GM11168 (cell line): ENCODE measurements at regions not wholly inside any gene's neighbourhood (a gene's known extent, or its start where the extent isn't known, plus 50 kb on each side); places are given as distances from the start of the nearest gene placed in this dataset.
"Not testable (repeated sequence)": the region's sequence is repeated elsewhere in the genome, so short reads cannot be mapped to it uniquely, and the experiment has no call there.

ENCODE experiments used
- in situ Hi-C: fragments of 300-500 bp; cut with MboI; formaldehyde crosslinking; loops from one replicate; pipeline ENCODE4 v1.12.0; 2022; ENCODE audit warnings: low sequenced_read_pairs; ENCODE audit not compliant: unreplicated experiment

DNA sequence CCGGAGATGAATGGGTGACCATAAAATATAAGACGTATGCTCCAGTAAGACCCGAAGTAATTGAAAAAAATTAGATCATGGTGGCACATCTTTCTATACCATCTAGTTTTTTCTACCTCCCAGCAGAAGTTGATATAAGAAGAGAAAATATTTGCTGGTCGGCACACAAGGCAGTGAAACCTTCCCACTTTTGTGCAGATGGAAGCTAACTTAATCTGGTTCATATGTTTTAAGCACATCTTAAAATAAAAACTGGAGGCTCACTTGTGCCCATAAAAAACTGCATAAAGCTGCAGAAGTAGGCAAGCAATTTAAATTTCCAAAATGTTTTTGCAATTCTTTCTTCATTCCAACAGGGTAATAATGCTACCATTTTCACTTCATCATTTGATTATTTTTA, 449.2 kb downstream of the CNTN3 start:
- in situ Hi-C loops, result no loop called here

DNA sequence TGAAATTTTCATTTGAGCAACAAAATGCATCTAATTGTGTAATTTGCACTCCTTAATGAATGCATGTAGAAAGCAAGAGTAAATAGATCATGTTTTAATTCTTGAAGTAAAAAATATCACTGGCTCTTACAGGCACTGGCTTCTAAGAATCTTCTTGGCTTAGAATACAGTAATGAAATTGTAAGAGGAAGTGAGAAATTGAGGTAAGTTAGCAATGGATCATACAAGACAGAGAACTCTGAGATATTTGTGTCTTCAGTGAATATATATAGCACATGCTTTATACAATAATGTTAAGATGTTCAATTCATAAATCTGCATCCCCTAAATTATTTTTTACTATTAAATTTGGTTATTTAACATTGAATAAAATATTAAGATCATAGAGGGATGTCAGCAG, 465.0 kb downstream of the CNTN3 start:
- in situ Hi-C loops, result no loop called here

DNA sequence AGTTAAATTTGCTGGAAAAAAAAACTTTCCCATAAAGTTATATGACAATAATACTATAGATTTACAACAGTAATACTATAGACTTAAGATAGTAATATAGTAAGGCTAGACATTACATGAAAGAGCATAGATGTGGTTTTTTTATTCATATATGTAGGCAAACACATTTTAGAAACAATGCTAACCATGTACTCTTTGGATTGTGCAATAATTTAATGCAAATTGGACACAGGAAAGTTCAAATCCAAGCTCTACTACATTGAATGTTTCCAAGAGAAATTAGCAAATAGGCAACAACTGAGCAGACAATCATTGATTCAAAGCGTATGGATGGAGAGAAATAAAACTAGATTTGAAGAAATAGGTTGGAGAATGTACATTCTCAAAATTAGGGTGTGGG, 469.2 kb downstream of the CNTN3 start:
- in situ Hi-C loops, result no loop called here

DNA sequence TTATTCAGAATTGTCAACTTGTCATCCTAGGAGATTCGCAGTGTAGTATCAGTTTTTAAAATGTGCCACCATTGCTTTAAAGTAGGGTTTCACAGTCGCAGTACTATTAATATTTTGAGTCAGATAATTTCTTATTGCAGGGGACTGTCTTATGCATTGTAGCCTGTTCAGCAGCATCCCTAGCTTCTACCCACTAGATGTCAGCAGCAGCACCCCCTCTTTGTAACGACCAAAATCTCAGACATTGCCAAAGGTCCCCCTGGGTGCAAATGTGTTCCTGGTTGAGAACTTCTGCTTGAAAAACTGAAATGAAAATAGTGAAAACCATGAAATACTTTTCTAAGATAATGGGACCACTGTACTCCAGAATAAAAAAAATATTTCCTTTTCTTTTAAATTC, 474.8 kb downstream of the CNTN3 start:
- in situ Hi-C loops, result no loop called here

DNA sequence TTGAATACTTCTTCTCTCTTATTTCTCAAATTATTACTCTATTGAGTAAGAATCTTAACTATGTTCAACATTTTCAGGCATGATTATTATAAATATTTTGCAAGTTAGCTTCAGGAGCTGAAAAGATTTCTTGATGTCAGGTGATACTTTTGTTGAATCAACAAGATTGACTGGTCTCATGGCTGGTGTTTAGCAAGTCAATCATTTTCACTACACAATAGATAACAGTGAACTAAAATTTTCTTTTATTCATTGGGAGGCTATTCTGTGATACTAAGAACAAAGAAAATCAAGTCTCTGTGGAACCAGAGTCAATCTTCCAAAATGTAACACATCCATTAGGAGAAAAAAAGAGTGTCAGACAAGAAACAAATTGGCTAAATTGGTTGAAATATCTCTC, 476.7 kb downstream of the CNTN3 start:
- in situ Hi-C loops, result no loop called here

DNA sequence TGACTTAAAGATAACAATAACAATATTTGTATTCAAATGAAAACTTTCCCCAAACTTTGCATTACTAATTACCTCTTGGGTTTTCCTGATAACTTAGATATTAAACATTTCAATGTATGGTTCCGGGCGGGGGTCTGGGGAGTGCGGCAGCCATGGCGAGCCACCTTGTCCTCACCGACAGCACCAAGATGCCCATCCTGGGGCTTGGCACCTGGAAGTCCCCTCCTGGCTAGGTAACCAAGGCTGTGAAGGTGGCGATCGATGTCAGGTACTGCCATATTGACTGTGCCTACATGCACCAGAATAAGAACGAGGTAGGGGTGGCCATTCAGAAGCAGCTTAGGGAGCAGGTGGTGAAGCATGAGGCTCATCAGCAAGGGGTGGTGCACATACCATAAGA, 478.7 kb downstream of the CNTN3 start:
- in situ Hi-C loops, result no loop called here

DNA sequence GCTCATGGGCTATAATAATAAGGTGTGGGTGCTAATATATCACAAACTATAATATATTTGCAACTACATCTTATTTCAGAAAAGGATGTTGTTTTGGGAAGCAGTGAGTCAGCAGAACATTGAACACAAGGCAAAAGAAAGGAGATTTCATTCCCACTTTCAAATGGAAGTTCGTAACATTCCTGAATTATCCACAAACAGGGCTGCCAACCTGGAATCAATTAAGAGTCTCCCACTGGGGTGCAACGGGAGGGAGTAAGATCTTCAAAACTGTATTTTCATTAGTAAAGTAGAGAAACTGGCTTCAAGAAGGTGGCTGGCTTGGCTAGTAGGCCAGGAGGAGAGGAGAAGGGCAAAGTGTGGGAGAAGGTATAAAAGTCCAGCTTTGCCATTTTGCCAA, 479.6 kb downstream of the CNTN3 start:
- in situ Hi-C loops, result no loop called here

DNA sequence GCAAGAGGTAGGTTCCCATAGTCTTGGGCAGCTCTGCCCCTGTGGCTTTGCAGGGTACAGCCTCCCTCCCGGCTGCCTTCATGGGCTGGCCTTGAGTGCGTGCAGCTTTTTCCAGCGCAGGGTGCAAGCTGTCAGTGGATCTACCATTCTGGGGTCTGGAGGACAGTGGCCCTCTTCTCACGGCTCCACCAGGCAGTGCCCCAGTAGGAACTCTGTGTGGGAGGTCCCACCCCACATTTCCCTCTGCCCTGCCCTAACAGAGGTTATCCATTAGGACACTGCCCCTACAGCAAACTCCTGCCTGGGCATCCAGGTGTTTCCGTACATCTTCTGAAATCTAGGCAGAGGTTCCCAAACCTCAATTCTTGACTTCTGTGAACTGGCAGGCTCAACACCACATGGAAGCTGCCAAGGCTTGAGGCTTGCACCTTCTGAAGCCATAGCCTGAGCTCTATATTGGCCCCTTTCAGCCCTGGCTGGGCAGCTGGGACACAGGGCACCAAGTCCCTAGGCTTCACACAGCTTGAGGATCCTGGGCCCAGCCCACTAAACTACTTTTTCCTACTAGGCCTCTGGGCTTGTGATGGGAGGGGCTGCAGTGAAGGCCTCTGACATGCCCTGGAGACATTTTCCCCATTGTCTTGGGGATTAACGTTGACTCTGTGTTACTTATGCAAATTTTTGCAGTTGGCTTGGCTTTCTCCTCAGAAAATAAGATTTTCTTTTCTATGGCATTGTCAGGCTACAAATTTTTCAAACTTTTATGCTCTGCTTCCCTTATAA, 482.7 kb downstream of the CNTN3 start:
- in situ Hi-C loops, result not testable (repeated sequence)

DNA sequence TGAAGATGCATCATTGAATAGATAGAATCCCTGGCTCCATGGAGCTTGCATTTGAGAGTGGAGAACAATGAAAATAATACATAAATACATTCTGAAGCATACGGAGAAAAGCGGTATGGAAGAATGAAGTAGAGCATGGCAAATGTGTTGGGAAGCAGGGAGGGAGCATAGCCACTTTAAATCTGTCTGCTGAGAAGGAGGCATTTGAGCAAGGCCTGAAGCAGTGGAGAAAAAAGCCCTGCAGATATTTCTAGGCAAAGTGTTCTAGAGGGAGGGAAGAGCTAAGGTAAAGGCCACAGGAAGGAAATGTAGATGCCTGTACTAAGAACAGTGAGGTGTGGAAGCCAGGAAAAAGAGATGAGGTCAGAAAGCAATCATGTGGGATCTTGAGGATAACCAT, 484.8 kb downstream of the CNTN3 start:
- in situ Hi-C loops, result no loop called here

DNA sequence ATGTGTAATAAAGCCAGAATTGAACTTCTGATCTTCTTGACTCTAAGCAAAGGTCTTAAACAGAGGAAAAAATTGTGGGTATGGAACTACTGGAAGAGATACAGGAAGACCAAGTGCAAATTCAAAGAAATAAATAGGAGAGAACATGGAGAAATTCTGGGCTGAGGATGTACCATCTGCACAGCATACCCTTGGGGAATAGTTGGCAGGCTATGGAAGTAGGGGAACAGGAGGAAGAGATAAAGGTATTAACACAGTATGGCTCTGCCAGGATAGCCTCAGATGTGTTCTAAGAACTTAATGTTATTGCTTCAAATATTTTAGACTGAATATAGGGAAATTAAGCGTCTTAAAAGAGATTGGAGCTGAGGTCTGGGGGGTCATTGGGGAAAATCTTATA, 485.4 kb downstream of the CNTN3 start:
- in situ Hi-C loops, result no loop called here

DNA sequence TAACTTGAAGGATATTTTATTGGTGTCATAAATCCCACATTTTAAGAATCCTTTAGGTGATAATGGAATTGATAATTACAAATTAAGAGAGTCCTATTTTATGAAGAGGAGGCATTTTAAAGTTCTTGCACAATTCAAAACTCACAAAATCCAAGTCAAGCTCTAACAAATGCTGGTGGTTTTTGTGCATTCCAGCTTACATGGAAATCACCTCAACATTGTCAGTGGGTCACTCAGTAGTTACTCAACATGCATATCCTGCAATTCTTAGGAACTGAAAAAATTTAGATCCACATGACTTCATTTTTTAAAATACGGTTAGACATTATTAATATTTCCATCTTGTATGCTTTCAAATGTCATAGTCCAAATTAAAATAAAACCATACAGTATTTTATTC, 487.2 kb downstream of the CNTN3 start:
- in situ Hi-C loops, result no loop called here

DNA sequence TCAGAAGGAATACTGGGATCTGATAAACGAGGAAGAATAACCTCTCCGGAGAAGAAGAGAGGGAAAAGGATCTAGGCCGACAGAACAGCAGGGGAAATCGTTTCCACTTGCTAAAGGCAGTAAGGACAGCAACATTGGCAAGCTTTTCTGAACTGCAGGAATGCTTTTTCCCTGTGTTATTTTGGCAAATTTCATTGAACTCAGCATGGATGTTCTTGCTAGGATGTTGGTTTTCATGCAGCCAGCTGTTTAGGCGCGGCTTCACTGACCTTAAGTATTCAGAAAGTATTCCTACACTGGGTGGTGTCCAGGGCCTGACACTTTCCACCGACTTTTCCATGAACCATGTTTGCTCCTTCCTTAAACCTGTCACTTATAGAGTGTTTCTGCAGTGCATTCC, 489.7 kb downstream of the CNTN3 start:
- in situ Hi-C loops, result no loop called here

DNA sequence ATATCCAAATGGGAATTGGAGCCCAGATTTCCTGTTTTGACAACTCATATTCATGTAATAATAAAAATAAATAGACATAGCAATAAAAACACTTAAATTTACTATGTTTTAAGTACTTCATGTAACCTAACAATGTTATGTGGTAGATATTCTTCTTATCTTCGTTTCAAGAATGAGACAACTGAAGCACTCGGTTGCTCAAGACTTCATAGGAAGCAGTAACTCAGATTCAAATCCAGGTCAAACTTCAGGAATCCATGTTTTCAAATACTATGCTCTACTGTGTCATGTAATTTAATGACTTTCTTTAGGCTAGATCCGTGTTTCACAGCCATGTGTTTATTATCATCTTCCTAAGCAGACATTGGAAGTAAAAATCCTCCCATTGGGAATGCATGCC, 492.2 kb downstream of the CNTN3 start:
- in situ Hi-C loops, result no loop called here

DNA sequence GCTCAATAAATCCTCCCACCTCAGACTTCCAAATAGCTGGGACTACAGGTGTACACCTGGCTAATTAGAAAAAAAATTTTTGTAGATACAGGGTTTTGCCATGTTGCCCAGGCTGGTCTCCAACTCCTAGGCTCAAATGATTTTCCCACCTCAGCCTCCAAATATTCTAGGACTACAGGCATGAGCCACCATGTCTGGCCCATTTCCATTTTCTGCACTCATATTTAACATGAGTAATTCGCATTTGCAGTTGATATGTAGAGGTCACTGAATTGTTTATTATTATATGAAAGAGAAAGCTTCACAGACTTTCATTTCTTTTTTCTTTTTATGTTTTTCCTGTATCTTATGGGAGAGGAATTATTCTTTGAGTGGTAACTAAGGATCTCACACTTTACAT, 492.7 kb downstream of the CNTN3 start:
- in situ Hi-C loops, result no loop called here

DNA sequence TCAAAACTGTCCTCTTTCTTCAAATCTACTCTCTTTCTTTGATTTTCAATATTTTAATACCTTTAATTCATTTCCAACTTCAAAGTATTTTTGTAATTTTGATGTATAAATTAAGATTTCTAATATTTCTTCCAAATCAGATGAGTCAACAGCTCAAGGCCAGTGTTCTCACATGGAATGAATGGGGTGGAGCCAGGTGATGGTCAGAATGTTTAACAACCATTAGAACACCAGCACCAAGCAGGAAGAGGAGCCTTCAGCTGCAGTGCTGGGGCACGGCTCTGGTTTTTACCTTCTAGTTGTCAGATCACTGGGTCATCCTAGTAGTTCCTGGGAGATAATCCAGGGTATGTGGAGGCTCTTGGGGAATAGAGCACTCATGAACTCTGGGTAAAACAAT, 494.5 kb upstream of the PDZRN3 start:
- in situ Hi-C loops, result no loop called here

DNA sequence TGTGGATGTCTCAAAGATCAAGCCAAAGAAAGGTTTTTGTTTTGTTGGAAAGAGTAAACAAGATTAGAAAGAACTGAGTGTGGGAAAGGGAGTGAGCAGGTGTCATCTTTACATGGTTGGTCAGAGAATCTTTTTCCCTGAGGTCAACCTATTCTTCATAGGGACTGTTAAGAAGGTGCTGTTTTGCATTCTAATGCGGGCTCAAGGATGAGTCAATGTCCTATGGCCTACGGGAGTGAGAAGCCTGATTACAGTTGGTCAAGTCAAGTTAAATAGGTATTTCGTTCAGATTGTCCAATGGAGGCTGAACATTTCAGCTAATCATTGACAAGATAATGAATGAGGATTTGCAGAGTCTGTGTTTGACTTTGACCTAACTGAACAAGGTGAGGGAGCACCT, 491.2 kb upstream of the PDZRN3 start:
- in situ Hi-C loops, result no loop called here

DNA sequence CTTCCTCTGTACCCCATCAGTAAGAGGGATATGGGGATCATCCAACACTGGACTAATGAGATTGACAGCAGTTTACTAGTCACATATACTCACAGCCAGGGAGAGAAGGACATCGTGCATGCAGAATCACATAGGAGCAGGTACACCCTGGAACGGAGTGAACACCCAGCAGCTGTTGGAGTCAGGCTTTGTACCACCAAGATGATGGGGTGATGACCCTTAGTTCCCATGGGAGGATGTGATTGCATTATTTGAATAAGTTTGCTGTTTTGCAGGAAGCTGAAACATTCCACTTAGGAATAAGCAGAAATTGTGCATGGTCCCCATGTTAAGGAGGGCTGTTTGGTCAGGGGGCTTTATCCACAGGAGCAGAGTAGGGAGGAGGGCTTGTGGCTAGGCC, 482.7 kb upstream of the PDZRN3 start:
- in situ Hi-C loops, result no loop called here

DNA sequence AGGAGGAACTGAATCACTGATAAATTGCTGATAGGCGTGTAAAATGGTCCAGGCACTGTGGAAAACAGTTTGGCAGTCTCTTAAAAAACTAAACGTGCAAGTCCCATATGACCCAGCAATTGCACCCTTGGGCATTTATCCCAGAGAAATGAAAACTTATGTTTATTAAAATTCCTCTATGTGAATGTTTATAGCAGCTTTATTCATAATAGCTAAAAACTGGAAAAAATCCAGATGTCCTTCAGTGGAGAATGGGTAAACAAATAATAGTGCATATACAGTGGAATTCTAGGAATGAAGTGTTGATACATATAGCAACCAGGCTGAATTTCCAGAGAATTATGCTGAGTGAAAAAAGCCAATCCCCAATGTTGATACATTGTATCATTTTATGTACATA, 482.2 kb upstream of the PDZRN3 start:
- in situ Hi-C loops, result no loop called here

DNA sequence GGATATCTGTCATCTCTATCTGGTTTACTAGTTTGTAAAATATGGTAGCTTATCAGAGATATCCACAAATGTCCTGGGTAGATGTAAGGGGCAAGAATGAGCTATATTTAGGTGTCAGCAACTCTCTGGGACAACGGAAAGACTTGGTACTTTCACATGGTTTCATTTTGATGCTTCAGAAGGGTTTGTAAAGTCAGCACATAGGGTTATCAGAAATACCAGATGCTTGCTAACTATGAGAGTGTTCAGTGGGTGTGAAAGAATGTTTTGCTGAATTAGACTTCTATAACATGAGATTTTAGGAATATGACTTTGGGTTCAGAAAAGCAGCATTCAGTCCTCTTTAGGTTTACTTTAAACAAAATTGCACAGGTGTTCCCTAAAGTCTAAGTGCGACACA, 466.5 kb upstream of the PDZRN3 start:
- in situ Hi-C loops, result no loop called here

DNA sequence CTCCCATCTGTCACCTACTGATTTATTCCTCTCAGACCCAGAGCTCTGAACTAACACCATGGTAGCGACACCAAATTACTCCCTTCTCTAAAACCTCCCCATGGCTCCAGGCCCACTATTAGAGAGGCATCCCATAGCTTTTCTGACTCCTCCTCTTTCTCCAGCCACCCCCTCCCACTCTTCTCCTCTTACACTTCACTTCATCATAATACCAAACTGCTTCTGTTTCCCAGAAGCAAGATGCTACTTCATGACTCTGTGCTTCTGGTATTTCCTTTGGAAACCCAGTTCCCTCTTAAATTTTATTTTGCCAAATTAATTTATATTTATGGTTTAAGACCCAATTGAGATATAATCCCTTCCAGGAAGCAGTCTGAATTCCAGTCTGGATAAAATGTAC, 465.1 kb upstream of the PDZRN3 start:
- in situ Hi-C loops, result no loop called here

DNA sequence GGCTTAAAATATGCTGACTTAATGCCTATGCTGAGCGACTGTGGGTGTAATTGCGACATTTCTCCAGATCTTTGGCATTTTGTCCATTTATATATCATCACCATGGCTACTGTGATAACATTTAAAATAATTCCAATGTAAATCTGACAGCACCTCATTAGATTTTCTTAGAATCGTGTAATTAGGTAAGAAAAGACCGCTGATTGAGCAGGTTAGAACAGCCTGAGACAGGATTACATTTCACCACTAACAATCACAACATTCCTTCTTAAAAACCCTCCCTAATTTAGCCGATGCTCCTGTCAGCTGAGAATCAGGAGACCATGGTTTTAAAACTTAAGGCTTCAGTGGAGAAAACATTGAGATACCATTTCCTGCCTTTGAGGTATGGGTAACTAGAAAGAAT, 455.3 kb upstream of the PDZRN3 start:
- in situ Hi-C loops, result no loop called here

DNA sequence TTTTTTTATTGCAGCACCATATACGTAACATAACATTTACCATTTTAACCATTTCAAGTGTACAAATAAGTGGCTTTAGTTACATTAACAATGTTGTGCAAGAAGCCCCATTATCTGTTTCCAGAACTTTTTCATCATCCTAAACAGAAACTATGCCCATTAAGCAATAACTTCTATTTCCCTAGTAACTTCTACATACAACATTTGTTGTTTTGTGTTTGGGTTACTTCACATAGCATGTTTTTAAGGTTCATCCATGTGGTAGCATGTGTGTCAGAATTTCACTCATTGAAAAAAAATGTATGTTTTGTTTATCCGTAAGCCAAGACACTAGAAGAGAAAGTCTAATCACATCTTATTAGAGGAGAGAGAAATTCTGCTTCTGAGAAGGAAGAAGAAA, 450.5 kb upstream of the PDZRN3 start:
- in situ Hi-C loops, result no loop called here

DNA sequence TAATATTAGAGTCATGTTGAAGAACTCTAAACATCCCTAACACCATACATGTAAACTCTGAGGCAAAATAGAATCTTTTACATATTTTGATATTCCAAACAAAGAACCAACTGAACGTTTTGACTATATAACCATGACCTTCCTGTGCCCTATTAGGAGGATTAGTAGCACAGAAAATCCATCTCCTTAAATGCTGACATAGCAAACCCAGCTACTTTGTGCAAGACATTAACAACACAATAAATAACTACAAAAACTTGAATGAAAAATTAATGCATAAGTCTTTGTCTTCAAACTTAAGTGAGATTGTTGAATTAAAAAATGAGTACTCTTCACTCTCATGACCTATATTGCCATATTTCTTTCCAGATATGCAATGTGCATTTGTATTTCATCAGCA, 450.0 kb upstream of the PDZRN3 start:
- in situ Hi-C loops, result no loop called here
